Body of pancreas (tissue), 4 donors: ENCODE measurements at regions not wholly inside any gene's neighbourhood (a gene's known extent, or its start where the extent isn't known, plus 50 kb on each side); places are given as distances from the start of the nearest gene placed in this dataset.

ENCODE experiments used
- ATAC-seq: fragments of 150-250 bp; one replicate; pipeline ENCODE4 v1.9.1; 2016
- DNase-seq, 4 donors: peaks; one replicate each; pipeline ENCODE4 v3.0.0-alpha.2; 2019
- H3K27ac ChIP-seq, 4 donors: fragments of 200-600 bp; sonication (generic); 1 replicate in 3 of 4; 2 replicates in 1 of 4; pipeline versions ENCODE4 v1.5.1 to v1.6.1; 2016 to 2019; ENCODE audit warnings: mild to moderate bottlenecking in 1 of 4, mixed read lengths in 1 of 4, moderate library complexity in 1 of 4
- H3K27me3 ChIP-seq, 2 donors: fragments of 200-600 bp; sonication (generic); one replicate each; pipeline ENCODE4 v1.6.0; 2016; ENCODE audit warnings: mild to moderate bottlenecking in 1 of 2
- H3K36me3 ChIP-seq, 2 donors: fragments of 200-600 bp; sonication (generic); replicated peaks in 1 of 2; 2 replicates each; pipeline ENCODE4 v1.5.1; 2016; ENCODE audit warnings: low read depth in 2 of 2; ENCODE audit not compliant: insufficient read depth in 1 of 2
- H3K4me1 ChIP-seq: fragments of 200-600 bp; sonication (generic); one replicate; pipeline ENCODE4 v1.6.0; 2016
- H3K4me3 ChIP-seq, 2 donors: fragments of 200-600 bp; sonication (generic); 1 replicate in 1 of 2; 2 replicates in 1 of 2; pipeline ENCODE4 v1.5.1; 2016 to 2019
- H3K9me3 ChIP-seq, 3 donors: fragments of 200-600 bp; sonication (generic); 1 replicate in 2 of 3; 2 replicates in 1 of 3; pipeline ENCODE4 v1.5.1; 2016
- POLR2A ChIP-seq, 3 donors: fragments of 450-650 bp; IDR thresholded peaks; one replicate each; pipeline ENCODE4 v1.6.1; 2016; ENCODE audit warnings: antibody characterized with exemption in 3 of 3, mild to moderate bottlenecking in 2 of 3
- WGBS, 2 donors: methylation state at CpG; one replicate each; pipeline ENCODE4 v1.1.5; 2017; 5-methylcytosine and 5-hydroxymethylcytosine counted together
- intact Hi-C: fragments of 100-400 bp; cut with DNase I; formaldehyde crosslinking; loops from one replicate; pipeline ENCODE4 v1.15.1; 2023
- TF ChIP-seq, protein P1 (sequence below), 7 experiments: fragments of 450-650 bp in 4 of 7; fragments of 200-600 bp in 3 of 7; sonication (generic) in 3 of 7; IDR thresholded peaks; one replicate each; pipeline ENCODE4 v1.5.1; 2016 to 2019; ENCODE audit warnings: antibody characterized with exemption in 7 of 7

DNA sequence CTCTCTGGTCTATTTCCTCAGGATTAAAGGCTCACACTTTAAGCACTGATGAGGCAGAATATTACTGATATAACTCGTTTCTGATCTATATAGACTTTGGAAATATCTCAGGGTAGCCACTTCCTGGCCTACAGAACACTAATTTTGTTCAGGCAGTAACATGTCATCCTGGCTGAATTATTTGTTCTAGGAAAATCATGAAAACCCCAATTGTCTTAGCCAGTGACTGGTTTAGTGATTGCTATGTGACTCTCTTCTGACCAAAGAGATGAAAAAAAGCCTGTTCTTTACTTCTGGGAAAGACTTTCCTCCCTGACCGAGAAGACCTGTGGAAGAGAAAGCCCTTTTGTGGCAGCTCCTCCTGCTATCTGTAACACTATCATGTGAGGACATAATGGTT is 453.7 kb downstream of the SETD4 start:
- 71 to 76% methylated on average over 2 of the region's 2 CpGs for WGBS, 2 donors
- H3K27me3 ChIP-seq: no peaks in the 10 kb centered on the region
- no peaks in the 10 kb centered on the region for H3K4me1 ChIP-seq
- TF ChIP-seq, protein P1, sequence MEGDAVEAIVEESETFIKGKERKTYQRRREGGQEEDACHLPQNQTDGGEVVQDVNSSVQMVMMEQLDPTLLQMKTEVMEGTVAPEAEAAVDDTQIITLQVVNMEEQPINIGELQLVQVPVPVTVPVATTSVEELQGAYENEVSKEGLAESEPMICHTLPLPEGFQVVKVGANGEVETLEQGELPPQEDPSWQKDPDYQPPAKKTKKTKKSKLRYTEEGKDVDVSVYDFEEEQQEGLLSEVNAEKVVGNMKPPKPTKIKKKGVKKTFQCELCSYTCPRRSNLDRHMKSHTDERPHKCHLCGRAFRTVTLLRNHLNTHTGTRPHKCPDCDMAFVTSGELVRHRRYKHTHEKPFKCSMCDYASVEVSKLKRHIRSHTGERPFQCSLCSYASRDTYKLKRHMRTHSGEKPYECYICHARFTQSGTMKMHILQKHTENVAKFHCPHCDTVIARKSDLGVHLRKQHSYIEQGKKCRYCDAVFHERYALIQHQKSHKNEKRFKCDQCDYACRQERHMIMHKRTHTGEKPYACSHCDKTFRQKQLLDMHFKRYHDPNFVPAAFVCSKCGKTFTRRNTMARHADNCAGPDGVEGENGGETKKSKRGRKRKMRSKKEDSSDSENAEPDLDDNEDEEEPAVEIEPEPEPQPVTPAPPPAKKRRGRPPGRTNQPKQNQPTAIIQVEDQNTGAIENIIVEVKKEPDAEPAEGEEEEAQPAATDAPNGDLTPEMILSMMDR (IDR thresholded peaks at IDR 0.05): no peak
- no peak for TF ChIP-seq POLR2A (IDR thresholded peaks at IDR 0.05)
- ATAC-seq: no peak
- intact Hi-C loops: no loop called here
- no peaks in the 10 kb centered on the region for H3K9me3 ChIP-seq
- no peak for DNase-seq
- H3K4me3 ChIP-seq: no peak overlapping the region
- no peak overlapping the region for H3K27ac ChIP-seq
- H3K36me3 ChIP-seq: no peaks in the 10 kb centered on the region

DNA sequence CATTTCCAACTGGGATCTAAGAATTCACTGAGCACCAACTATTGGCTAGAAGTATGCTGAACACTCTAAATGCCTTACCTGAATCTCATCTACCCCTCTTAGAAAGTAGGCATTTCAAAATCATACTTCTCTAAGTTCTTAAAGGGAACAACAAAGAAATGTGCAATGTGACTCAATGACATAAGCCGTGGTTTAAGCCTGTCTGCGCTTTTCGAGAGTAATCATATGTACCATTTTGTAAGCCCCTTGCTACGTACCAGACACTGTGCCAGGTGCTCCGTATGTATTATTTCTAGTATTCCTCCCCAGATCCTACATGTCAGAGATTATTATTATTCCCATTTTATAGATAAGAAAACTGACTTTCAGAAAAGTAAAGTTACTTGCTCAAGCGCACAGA is 454.2 kb downstream of the SETD4 start:
- Histone ChIP-seq H3K27ac (no peak overlapping the region), H3K27me3 (no peaks in the 10 kb centered on the region), H3K9me3 (no peaks in the 10 kb centered on the region), H3K36me3 (no peaks in the 10 kb centered on the region), H3K4me1 (no peaks in the 10 kb centered on the region), H3K4me3 (no peak overlapping the region)
- DNase-seq (no peak), ATAC-seq (no peak)
- 83 to 88% methylated on average over 6 of the region's 6 CpGs for WGBS, 2 donors
- no peak for TF ChIP-seq POLR2A (IDR thresholded peaks at IDR 0.05)
- TF ChIP-seq, protein P1 (IDR thresholded peaks at IDR 0.05): no peak
- intact Hi-C loops: no loop called here

DNA sequence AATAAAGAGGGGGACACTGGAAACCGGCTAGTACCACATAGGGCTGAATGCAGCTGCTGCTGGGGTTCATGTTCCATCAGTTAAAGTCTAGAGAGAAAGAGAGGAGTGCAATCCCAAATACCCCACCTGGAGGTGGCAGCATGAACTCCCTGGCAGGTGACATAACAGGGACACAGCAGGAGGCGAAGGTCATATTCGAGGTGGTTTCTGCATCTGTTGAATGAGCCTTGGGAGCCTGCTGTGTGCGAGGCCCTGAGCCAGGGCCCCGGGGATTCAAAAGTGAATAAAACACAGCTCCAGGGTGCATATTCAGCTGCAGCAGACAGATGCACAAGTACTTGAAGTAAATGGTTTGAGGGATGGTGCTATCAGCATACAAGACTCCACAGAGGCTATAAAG is 456.8 kb downstream of the SETD4 start:
- Histone ChIP-seq H3K4me1 (no peaks in the 10 kb centered on the region), H3K4me3 (no peak overlapping the region), H3K36me3 (no peaks in the 10 kb centered on the region), H3K27ac (no peak overlapping the region), H3K9me3 (no peaks in the 10 kb centered on the region), H3K27me3 (no peaks in the 10 kb centered on the region)
- intact Hi-C loops: no loop called here
- ATAC-seq (no peak), DNase-seq (peak in 1 of 4 donors; percentile 8)
- TF ChIP-seq, protein P1 (IDR thresholded peaks at IDR 0.05): peak in 1 of 7 experiments; percentile 9
- TF ChIP-seq POLR2A (IDR thresholded peaks at IDR 0.05): no peak
- 45 to 48% methylated on average over 5 of the region's 5 CpGs for whole genome bisulfite sequencing, 2 donors

DNA sequence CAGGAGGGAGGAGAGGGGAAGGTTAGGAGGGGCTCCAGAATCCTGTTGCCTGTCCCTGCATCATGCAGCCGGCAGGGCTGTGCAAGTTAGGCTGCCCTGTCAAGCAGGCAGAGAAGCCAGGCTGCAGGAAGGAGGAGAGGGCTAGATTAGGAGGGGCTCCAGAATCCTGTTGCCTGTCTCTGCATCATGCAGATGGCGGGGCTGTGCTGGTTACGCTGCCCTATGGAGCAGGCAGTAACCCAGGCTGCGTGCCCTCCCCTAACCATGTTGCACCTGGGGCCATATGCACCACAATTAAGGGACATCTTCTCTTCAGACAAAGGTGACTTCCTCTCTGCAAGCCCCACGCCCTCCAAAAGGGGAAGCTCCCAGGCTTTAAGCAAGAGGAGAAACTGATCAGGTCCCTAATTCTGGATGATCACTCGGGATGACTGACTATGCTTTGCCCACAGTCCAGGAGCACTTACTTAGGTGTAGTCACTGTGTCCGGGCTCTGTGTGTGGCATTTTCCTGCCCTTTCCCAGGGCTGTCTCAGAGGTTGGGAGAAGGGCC is 457.4 kb downstream of the SETD4 start:
- no peaks in the 10 kb centered on the region for H3K4me1 ChIP-seq
- H3K9me3 ChIP-seq: no peaks in the 10 kb centered on the region
- intact Hi-C loops: no loop called here
- ATAC-seq (no peak), DNase-seq (no peak)
- H3K4me3 ChIP-seq: no peak overlapping the region
- H3K27me3 ChIP-seq: no peaks in the 10 kb centered on the region
- WGBS, 2 donors: 67 to 79% methylated on average over 6 to 7 of the region's 7 CpGs
- H3K27ac ChIP-seq: no peak overlapping the region
- H3K36me3 ChIP-seq: no peaks in the 10 kb centered on the region
- TF ChIP-seq POLR2A (IDR thresholded peaks at IDR 0.05): no peak
- TF ChIP-seq, protein P1 (IDR thresholded peaks at IDR 0.05): no peak

DNA sequence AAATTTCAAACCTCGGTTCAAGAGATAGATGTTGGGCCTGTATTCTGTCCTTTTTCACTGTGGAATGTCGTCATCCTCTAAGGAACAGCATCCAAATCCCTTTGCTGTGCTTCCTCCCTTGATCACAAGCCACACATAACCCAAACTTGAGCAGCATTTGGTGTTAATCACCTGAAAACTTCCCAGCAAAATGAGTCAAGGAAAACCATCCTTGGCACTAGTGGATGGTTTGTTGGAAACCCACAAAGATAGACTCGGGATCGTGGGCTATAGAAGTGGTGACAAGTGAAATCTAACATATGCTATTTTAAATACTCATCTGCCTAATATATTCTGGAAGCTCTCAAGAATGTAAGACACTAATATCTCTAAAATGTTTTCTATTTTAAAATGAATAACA is 459.1 kb downstream of the SETD4 start:
- 75 to 86% methylated on average over 4 of the region's 4 CpGs for WGBS, 2 donors
- H3K27ac ChIP-seq: no peak overlapping the region
- no peaks in the 10 kb centered on the region for H3K4me1 ChIP-seq
- H3K9me3 ChIP-seq: no peaks in the 10 kb centered on the region
- H3K4me3 ChIP-seq: no peak overlapping the region
- ATAC-seq (no peak), DNase-seq (no peak)
- no peaks in the 10 kb centered on the region for H3K36me3 ChIP-seq
- intact Hi-C loops: no loop called here
- H3K27me3 ChIP-seq: no peaks in the 10 kb centered on the region
- no peak for TF ChIP-seq POLR2A (IDR thresholded peaks at IDR 0.05)
- TF ChIP-seq, protein P1 (IDR thresholded peaks at IDR 0.05): no peak
